ENCODE measurements at regions not wholly inside any gene's neighbourhood (a gene's known extent, or its start where the extent isn't known, plus 50 kb on each side); places are given as distances from the start of the nearest gene placed in this dataset.

DNA sequence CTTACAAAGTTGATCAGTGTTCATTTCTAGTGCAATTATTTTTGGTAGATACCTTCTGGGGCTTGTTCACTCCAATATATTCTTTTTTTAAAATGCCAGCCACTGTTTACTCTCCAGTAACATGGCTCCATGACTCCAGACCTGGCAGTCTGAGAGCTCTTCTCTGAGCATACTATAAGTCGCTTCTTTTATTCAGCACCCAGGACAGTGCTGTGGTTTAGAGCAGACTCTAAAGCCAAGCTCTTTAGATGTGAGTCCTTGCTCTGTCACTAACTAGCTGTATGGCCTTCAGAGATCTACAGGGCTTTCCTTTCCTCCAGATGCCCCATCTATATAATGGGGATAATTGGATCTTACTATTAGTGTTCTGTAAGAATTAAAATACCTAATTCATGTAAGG is 200.2 kb upstream of the FAM241A start:
- H3K36me3 ChIP-seq (ENCODE audit: control insufficient read depth, insufficient read depth, low read length) = no peaks in the 10 kb centered on the region
- H3K79me2 ChIP-seq (ENCODE audit: control insufficient read depth, insufficient read depth, low read length) = no peaks in the 10 kb centered on the region
- H3K4me3 ChIP-seq = no peak overlapping the region
- no TSS peak for BruUV-seq (replicated peaks)
- no peak overlapping the region for H3K4me2 ChIP-seq (ENCODE audit: insufficient read depth, low read length)
- DNase-seq (ENCODE audit: extremely low read depth in 1 of 4, low spot score in 3 of 4) = no peak
- in situ Hi-C loops (cut with MboI) (no loop called here), intact Hi-C loops (cut with micrococcal nuclease) (no loop called here)
- no peak for ATAC-seq
- TF ChIP-seq ZNF57 (CRISPR knock-in tag; IDR thresholded peaks at IDR 0.05) (no peak), RBM34 (IDR thresholded peaks at IDR 0.05; ENCODE audit: borderline replicate concordance, insufficient read depth, low read length) (no peak), GABPB2 (CRISPR knock-in tag; conservative IDR thresholded peaks at IDR 0.05) (no peak)
- TF ChIP-seq, protein P1, sequence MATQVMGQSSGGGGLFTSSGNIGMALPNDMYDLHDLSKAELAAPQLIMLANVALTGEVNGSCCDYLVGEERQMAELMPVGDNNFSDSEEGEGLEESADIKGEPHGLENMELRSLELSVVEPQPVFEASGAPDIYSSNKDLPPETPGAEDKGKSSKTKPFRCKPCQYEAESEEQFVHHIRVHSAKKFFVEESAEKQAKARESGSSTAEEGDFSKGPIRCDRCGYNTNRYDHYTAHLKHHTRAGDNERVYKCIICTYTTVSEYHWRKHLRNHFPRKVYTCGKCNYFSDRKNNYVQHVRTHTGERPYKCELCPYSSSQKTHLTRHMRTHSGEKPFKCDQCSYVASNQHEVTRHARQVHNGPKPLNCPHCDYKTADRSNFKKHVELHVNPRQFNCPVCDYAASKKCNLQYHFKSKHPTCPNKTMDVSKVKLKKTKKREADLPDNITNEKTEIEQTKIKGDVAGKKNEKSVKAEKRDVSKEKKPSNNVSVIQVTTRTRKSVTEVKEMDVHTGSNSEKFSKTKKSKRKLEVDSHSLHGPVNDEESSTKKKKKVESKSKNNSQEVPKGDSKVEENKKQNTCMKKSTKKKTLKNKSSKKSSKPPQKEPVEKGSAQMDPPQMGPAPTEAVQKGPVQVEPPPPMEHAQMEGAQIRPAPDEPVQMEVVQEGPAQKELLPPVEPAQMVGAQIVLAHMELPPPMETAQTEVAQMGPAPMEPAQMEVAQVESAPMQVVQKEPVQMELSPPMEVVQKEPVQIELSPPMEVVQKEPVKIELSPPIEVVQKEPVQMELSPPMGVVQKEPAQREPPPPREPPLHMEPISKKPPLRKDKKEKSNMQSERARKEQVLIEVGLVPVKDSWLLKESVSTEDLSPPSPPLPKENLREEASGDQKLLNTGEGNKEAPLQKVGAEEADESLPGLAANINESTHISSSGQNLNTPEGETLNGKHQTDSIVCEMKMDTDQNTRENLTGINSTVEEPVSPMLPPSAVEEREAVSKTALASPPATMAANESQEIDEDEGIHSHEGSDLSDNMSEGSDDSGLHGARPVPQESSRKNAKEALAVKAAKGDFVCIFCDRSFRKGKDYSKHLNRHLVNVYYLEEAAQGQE (IDR thresholded peaks at IDR 0.05; ENCODE audit: borderline replicate concordance) = 0 out of 2 replicates have a peak, but pooled peaks have one; percentile 24
- TF ChIP-seq, protein P1 (CRISPR knock-in tag; IDR thresholded peaks at IDR 0.05; ENCODE audit: low read depth) = no peak
- WGBS (ENCODE audit: insufficient coverage, low coverage, missing lambda C conversion rate) = 0% methylated on average over 1 of the region's 1 CpG
- no peak overlapping the region for H3K27ac ChIP-seq (ENCODE audit: extremely low read depth, low read depth, low read length)
- H3K27me3 ChIP-seq (ENCODE audit: control insufficient read depth in 2 of 2, insufficient read depth in 2 of 2, low read length in 2 of 2) = no peaks in the 10 kb centered on the region
- no peak for FAIRE-seq
- H4K20me1 ChIP-seq (replicated peaks; ENCODE audit: control insufficient read depth, insufficient read depth, low read length) = no peaks in the 10 kb centered on the region
- H3K9ac ChIP-seq (ENCODE audit: insufficient read depth in 1 of 2, low read depth in 2 of 2, low read length in 2 of 2) = no peak overlapping the region
- CTCF ChIA-PET (ENCODE audit: low intra/inter-chr PET ratio) = no interaction called here
- no peaks in the 10 kb centered on the region for H3K9me1 ChIP-seq (ENCODE audit: control insufficient read depth, insufficient read depth, low read length)
- POLR2A ChIA-PET = no interaction called here
- H3K9me3 ChIP-seq (replicated peaks; ENCODE audit: control insufficient read depth, insufficient read depth, low read depth, low read length) = no peaks in the 10 kb centered on the region
- H3K4me1 ChIP-seq (replicated peaks in 1 of 2; ENCODE audit: control insufficient read depth in 2 of 2, insufficient read depth in 2 of 2, low read length in 2 of 2) = no peaks in the 10 kb centered on the region
- H2AFZ ChIP-seq (ENCODE audit: low read depth, low read length) = no peak overlapping the region
